Astrocyte (in vitro differentiated cells and primary cell): ENCODE measurements at regions not wholly inside any gene's neighbourhood (a gene's known extent, or its start where the extent isn't known, plus 50 kb on each side); places are given as distances from the start of the nearest gene placed in this dataset.

Experiments used
- EZH2 ChIP-seq: IDR thresholded peaks from 2 replicates; pipeline ENCODE4 v1.6.1; 2012; ENCODE audit warnings: mild to moderate bottlenecking, low read length, inconsistent platforms; ENCODE audit not compliant: insufficient read depth
- TF ChIP-seq, protein P1 (sequence below): IDR thresholded peaks from 2 replicates; pipeline ENCODE4 v1.5.1; 2011; ENCODE audit warnings: low read depth, mild to moderate bottlenecking, inconsistent platforms, low read length, moderate library complexity; ENCODE audit not compliant: insufficient read depth

DNA sequence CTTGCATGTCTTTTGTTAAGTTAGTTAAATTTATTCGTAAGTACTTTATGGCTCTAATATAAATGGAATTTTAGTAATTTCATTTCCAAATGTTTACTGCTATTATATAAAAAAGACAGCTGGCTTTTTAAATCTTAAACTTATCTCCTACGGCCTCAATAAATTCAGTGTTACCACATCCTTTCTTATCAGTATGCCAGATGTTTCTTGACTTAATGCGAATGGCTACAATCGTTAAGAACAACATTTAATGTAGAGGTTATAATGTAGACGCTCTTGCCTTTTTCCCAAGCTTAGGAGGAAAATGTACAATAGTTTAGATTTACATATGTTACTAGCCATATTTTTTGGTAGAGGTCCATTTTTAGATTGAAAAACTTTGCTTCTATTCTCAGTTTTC, 659.4 kb downstream of the TENT5A start:
- TF ChIP-seq, protein P1, sequence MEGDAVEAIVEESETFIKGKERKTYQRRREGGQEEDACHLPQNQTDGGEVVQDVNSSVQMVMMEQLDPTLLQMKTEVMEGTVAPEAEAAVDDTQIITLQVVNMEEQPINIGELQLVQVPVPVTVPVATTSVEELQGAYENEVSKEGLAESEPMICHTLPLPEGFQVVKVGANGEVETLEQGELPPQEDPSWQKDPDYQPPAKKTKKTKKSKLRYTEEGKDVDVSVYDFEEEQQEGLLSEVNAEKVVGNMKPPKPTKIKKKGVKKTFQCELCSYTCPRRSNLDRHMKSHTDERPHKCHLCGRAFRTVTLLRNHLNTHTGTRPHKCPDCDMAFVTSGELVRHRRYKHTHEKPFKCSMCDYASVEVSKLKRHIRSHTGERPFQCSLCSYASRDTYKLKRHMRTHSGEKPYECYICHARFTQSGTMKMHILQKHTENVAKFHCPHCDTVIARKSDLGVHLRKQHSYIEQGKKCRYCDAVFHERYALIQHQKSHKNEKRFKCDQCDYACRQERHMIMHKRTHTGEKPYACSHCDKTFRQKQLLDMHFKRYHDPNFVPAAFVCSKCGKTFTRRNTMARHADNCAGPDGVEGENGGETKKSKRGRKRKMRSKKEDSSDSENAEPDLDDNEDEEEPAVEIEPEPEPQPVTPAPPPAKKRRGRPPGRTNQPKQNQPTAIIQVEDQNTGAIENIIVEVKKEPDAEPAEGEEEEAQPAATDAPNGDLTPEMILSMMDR: no peak
- TF ChIP-seq EZH2: no peak
